PFSK-1 (cell line): ENCODE measurements at regions not wholly inside any gene's neighbourhood (a gene's known extent, or its start where the extent isn't known, plus 50 kb on each side); places are given as distances from the start of the nearest gene placed in this dataset.

Source experiments
- FOXP2 ChIP-seq: optimal IDR thresholded peaks from 2 replicates; pipeline ENCODE3; 2011; ENCODE audit warnings: borderline replicate concordance, control low read depth, inconsistent platforms; ENCODE audit not compliant: insufficient read depth; ENCODE audit errors: extremely low read length, extremely low read depth
- POLR2AphosphoS5 ChIP-seq: IDR thresholded peaks from 2 replicates; pipeline ENCODE4 v1.6.1; 2012; ENCODE audit warnings: low read depth, mild to moderate bottlenecking, control low read depth, low read length, moderate library complexity
- SIN3A ChIP-seq: IDR thresholded peaks from 2 replicates; pipeline ENCODE4 v1.6.1; 2012; ENCODE audit warnings: mild to moderate bottlenecking, low read length, moderate library complexity, borderline replicate concordance; ENCODE audit not compliant: insufficient read depth
- TAF1 ChIP-seq: IDR thresholded peaks from 2 replicates; pipeline ENCODE4 v1.6.1; 2012; ENCODE audit warnings: low read length, control low read depth, borderline replicate concordance; ENCODE audit not compliant: insufficient read depth
- TF ChIP-seq, protein P1 (sequence below), 2 experiments: IDR thresholded peaks; 2 replicates each; pipeline versions ENCODE4 v1.6.1 to v1.8.0; 2011 to 2012; ENCODE audit warnings: low read depth in 2 of 2, low read length in 2 of 2, control low read depth in 1 of 2, inconsistent platforms in 1 of 2, mild to moderate bottlenecking in 1 of 2, moderate library complexity in 1 of 2; ENCODE audit not compliant: insufficient read depth in 1 of 2

DNA sequence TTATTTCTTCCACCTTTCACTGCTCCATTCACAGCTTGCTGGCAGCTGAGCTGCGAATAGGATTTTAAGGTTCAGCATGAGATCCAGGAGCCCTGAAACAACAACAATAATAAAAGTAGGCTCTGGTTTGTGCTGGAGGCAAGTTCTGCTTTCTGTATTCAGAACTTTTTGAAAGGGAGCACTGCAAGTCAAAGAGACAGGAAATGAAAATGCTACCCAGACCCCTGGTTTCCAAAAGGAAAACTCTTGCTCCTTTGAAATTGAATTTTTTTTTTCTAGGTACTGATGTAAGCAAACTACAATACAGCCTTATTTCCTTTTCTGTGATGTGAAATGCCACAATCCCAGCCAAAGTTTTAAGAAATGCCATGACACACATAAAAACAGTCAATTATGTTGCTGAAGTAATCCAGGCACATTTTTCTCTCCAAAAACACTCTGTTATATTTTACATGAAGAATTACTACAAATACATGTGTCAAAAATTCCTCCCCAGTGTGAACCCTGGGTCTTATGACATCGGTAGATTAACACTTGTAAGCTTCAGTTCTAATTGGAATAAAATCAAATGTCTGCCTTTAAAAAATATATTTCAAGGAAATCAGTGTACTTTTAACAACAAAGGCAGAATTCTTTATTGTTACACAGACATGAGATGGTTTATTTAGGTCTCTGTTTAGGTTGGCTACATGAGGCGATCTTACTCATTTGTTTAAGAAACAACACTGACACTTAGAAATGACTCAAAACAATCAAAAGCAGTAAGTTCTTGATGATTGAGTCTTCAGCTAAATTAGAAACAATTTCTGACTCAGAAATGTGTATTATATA is 656.7 kb downstream of the EPHA7 start:
- TF ChIP-seq FOXP2 (no peak), POLR2AphosphoS5 (no peak), TAF1 (no peak)

DNA sequence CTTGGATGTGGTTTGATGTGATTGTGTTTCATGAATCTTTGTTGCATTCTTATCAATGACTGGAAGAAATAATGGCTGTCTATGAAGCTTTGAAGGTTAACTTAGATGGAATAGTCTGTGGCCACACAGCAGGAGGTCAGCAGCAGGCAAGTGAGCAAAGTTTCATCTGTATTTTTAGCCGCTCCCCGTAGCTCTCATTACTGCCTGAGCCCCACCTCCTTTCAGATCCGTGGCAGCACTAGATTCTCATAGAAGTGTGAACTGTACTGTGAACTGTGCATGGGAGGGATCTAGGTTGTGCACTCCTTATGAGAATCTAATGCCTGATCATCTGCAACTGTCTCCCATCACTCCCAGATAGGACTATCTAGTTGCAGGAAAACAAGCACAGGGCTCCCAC is 660.2 kb downstream of the EPHA7 start:
- no peak for TF ChIP-seq POLR2AphosphoS5

- no peak for TF ChIP-seq FOXP2
- TF ChIP-seq SIN3A: no peak
- TF ChIP-seq POLR2AphosphoS5: no peak
Observed at GRCh38 chr6:92757925-92758324, 661.4 kb downstream of the EPHA7 start.

DNA sequence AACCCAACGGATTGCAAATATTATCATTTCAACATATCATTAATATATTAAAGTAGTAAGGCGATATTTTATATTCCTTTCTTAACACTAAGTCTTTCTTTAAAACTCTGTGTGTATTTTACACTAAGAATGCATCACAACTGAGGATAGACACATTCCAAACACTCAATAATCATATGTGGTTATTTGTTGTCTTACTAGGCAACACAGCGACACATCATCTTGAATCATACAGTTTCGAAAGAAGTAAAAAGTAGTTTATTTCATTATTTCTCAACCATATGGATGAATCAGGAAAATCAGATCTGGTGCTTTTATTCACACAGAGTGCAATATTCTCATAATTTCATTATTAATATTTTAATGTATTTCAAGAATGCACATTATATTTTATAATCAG is 662.4 kb downstream of the EPHA7 start:
- TF ChIP-seq SIN3A (no peak), FOXP2 (no peak), TAF1 (no peak), POLR2AphosphoS5 (no peak)
- TF ChIP-seq, protein P1, sequence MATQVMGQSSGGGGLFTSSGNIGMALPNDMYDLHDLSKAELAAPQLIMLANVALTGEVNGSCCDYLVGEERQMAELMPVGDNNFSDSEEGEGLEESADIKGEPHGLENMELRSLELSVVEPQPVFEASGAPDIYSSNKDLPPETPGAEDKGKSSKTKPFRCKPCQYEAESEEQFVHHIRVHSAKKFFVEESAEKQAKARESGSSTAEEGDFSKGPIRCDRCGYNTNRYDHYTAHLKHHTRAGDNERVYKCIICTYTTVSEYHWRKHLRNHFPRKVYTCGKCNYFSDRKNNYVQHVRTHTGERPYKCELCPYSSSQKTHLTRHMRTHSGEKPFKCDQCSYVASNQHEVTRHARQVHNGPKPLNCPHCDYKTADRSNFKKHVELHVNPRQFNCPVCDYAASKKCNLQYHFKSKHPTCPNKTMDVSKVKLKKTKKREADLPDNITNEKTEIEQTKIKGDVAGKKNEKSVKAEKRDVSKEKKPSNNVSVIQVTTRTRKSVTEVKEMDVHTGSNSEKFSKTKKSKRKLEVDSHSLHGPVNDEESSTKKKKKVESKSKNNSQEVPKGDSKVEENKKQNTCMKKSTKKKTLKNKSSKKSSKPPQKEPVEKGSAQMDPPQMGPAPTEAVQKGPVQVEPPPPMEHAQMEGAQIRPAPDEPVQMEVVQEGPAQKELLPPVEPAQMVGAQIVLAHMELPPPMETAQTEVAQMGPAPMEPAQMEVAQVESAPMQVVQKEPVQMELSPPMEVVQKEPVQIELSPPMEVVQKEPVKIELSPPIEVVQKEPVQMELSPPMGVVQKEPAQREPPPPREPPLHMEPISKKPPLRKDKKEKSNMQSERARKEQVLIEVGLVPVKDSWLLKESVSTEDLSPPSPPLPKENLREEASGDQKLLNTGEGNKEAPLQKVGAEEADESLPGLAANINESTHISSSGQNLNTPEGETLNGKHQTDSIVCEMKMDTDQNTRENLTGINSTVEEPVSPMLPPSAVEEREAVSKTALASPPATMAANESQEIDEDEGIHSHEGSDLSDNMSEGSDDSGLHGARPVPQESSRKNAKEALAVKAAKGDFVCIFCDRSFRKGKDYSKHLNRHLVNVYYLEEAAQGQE (IDR thresholded peaks at IDR 0.05; ENCODE audit: insufficient read depth in 1 of 2, low read depth in 2 of 2, low read length in 2 of 2): no peak

DNA sequence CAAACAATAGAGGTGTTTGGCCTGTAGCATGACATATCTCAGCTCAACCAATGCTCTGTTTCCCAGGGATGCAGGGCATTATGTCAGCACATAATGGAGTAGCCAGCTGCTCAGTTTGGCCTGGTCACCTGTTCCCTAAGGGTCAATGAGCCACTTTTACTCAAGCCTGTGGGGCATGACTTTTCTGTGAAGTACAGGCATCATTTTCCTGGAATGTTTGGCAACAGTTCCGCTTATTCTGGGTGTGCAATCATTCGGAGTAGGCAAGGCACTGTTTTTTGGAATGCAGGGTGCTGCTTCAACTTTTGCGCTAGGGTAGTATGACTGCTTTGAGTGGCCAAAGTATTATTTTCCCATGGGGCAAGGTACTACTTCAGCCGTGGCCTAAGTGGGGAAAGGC is 665.4 kb downstream of the EPHA7 start:
- TF ChIP-seq POLR2AphosphoS5 (no peak), SIN3A (no peak), TAF1 (no peak), FOXP2 (no peak)
- TF ChIP-seq, protein P1 (IDR thresholded peaks at IDR 0.05; ENCODE audit: insufficient read depth in 1 of 2, low read depth in 2 of 2, low read length in 2 of 2): no peak

- TF ChIP-seq, protein P1 (IDR thresholded peaks at IDR 0.05; ENCODE audit: insufficient read depth in 1 of 2, low read depth in 2 of 2, low read length in 2 of 2): no peak
- TF ChIP-seq FOXP2 (no peak), POLR2AphosphoS5 (no peak), TAF1 (no peak), SIN3A (no peak)
Observed at GRCh38 chr6:92752114-92752513, 667.2 kb downstream of the EPHA7 start.

DNA sequence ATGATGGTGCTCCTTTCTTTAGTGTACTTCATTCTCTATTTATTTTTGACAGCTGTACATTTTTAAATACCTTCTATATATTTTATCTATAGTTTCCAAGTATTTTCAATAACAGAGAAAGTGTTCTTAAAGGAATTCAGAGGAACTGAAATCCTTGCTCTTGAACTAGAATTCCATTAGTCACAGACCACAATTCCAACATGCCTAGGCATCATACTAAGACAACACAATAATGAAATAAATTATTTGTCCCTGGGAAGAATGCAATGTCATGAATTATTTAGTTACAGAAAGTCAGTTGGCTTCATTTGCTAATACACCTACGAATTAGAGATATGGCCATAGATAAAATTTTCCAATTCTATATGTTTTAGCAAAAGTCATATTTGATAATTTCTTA is 671.2 kb downstream of the EPHA7 start:
- TF ChIP-seq POLR2AphosphoS5 (no peak), FOXP2 (no peak), TAF1 (no peak), SIN3A (no peak)
- TF ChIP-seq, protein P1 (IDR thresholded peaks at IDR 0.05; ENCODE audit: insufficient read depth in 1 of 2, low read depth in 2 of 2, low read length in 2 of 2): no peak
